GM08714 (cell line): ENCODE measurements at regions not wholly inside any gene's neighbourhood (a gene's known extent, or its start where the extent isn't known, plus 50 kb on each side); places are given as distances from the start of the nearest gene placed in this dataset.

Experiments
- H3K4me3 ChIP-seq: fragments of 200-500 bp; sonication (Bioruptor generic); 2 replicates; pipeline ENCODE4 v1.5.1; 2014; ENCODE audit warnings: mild to moderate bottlenecking, low read length, inconsistent platforms
- ZNF274 ChIP-seq: IDR thresholded peaks from 2 replicates; pipeline ENCODE4 v1.6.1; 2012; ENCODE audit warnings: mild to moderate bottlenecking, low read depth, low read length

DNA sequence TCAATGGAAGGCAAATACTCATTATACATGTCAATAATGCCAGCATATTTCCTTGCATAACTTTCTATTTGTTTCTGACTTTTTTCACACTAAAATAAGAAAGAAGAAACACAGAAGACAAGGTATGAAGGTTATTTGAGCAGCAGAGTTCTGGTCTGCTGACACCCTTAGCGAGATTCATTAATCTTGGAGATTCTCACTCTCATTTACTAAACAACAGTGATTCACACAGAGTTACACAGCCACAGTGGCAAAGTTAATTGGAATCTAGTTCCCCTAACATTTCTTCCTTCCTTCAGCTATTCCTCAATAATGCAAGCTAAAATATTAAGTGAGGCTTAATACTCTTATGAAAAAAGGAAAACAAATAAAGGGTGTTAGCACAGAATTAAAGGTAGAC is 1044.0 kb downstream of the IGSF11 start:
- no peak for TF ChIP-seq ZNF274

DNA sequence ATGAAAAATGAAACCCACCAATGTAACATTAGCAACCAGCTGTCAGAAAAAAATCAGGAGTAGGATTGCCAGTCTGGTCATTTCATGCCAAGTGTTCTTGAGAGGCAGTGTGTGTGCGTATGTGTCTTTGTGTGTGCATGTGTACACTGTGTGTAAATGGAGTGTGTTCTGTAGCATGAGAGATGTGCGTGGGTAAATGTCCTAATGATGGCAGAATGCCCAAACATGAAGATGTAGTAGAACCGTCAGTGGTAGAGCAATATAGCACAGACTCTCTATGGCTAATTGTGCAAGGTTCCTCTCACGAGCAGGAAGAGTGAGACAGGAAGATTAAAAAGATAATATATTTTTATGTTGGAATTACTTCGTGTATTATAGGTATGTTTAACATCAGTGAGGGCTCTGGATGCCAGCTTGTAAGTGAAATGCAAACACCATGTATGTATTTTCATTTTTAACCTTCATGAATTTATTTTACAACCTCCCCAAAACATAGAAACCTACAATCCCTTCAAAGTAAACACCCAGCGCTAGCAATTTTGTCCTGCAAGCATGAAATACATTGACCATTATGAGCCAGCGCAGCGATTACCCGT is 1038.7 kb downstream of the IGSF11 start:
- TF ChIP-seq ZNF274, result no peak
- no peak overlapping the region for H3K4me3 ChIP-seq

More for the DNA sequence above, 1044.0 kb downstream of the IGSF11 start:
- H3K4me3 ChIP-seq, result no peak overlapping the region

DNA sequence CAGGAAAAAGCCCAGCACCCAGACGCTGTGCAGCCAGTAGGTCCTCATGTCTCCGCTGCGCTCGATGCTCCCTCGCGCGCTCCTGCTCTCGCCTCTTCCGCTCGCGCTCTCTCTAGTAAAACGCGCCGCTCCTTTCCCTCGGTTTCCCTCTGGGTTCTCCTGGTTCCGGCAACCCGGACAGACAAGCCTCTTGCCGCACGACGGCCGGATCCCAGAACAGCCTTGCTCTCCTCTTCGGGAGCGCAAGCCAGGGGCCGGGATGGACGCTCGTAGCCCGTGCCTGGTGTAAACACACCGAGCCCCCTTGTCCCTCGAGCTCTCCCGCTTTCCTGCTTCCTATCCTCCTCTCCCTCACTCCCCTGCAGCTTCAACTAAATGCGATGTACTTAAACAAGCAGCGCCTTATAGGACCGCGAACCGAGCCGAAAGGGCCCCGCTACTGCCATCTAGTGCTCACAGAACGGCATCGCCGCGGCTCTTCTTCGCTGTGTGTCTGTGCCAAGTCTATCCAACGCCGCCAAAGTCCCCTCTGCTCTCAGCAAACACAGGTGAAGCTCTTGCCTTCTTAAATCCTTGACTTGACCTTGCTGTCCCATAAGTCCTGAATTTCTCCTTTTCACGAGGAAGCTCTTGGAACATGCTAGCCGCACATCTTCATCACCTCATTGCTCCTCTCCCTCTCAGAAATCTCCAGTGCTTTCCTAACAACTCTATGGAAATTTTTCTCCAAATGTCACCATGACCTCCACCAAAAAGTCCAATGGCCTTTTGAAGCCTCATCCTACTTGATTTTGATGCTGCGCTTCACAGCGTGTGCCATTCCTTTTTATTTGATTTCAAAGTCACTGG is 1037.2 kb downstream of the IGSF11 start:
- H3K4me3 ChIP-seq, result no peak overlapping the region
- no peak for TF ChIP-seq ZNF274

DNA sequence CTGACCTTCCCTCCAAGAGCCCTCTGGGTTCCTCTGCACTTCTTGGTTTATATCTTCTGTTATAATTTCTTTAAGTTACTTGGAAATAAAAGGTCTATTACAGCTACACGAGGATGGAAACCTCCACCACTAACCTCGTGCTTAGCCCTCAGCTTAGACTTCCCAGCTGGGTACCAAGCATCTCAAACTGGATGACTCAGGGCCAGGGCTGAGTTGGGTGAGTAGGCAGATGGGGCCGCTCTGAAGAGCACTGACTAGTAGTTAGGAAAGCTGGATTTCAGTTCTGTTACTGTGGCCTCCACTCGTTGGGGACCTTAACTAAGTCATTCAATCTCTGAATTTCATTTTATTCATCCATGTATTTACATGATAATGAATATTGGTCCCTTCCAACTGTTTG is 1036.6 kb downstream of the IGSF11 start:
- no peak for TF ChIP-seq ZNF274
- H3K4me3 ChIP-seq, result no peak overlapping the region

DNA sequence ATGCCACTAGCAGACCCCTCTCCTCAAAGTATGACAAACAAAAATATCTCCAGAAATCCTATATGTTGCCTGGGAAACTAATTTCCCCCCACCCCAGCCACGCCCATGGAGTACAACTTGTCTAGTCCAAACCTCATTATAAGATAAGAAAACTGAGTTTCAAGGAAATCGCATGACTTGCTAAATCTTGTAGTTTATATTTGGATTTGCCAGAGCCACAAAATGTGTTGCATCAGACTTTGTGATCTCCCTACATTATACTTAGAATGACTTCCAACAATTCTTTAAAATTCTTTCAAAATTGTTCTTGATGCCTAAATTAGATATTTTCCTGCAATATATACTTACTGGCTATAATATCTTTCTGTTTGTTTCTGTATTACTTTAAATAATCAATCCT is 1034.4 kb downstream of the IGSF11 start:
- no peak overlapping the region for H3K4me3 ChIP-seq
- no peak for TF ChIP-seq ZNF274

DNA sequence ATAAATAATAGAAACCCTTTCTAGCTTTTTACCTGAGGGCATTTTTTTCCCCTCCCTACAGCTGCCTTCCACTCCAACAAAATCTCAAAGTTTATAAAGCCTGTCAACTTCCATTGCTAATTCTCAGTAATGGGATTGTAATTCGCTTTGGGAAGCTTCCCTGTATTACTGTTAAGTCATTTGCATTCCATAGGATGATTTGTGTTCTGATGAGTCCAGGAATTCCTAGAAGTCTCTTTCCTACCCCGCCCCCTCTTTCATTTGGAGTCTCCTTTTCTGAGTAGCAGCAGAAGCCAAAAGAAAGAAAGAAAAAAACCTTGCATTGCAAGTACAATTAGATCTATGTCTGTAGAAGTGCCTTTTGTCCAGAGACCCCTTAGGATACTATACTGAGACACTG is 1033.3 kb downstream of the IGSF11 start:
- TF ChIP-seq ZNF274, result no peak
- no peak overlapping the region for H3K4me3 ChIP-seq

DNA sequence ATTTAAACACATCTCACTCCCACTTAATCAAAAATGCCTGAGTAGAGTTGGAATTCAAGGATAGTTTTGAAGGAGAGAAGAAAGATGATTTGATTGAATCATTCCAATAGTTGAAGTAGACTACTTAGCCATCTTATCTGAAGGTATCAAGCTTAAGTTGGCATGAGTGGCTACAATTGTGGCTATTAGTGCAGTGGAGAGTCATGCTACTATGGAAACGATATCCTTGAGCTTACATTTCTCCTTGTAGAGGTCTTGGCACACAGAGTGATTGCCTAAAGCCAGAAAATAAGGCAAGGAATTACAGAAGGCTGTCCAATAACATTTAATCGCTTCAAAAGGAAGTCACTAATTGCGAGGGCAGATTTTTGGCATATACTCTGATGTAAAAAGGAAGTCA is 1022.7 kb downstream of the IGSF11 start:
- no peak for TF ChIP-seq ZNF274
- no peak overlapping the region for H3K4me3 ChIP-seq

DNA sequence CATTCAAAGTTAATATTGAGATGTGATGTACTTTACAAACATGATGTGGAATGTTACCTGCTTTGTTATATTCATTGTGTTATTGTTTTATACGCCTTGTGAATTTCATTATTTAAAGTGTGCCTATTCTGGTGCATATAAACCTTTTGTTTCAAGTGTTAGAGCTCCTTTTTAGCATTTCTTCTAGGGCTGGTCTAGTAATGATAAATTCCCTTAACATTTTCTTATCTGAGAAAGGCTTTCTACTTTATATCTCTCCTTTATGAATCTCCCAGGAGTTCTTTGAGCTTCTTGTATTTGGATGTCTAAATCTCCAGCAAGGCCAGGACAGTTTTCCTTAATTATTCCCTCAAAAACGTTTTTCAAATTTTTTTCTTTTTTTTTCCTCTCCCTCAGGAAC is 1005.6 kb downstream of the IGSF11 start:
- TF ChIP-seq ZNF274, result no peak

DNA sequence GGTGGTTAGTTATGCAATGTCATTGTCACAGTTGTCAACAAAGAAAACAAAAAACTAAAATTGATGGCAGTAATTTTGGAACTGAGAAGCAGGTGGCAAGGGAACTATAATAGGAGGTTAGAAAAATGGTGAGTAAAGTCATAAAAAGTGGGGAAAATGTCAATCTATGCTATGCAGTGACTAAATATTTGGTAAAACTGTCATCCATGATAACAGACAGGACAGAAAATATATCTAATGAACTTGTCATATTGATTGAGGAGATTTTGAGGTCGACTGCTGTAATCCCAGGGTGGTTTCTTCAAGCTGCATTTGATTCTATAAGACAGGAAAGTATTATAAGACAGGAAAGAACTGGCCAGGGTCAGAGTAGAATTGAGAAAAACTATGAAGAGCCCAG is 998.4 kb downstream of the IGSF11 start:
- no peak for TF ChIP-seq ZNF274
- no peak overlapping the region for H3K4me3 ChIP-seq

More for the DNA sequence above, 1005.6 kb downstream of the IGSF11 start:
- H3K4me3 ChIP-seq, result no peak overlapping the region

DNA sequence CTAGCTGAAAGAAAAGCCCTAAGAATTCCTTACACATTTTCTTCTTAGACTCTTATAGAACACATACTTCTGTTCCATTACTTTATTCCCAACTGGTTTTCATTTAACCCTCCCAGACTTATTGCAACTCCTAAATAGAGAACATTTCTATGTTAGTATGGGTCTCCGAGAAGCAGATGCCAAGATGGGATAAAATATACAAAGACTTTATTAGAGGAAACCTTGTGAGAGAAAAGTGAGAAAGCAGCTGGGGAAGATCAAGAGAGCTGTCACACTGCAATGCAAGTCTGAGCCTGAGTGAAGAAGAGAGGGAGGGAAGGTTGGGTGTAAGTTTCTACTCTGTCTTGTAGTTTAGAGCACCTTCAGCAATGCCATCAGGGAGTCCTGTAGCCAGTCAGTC is 979.3 kb downstream of the IGSF11 start:
- TF ChIP-seq ZNF274, result no peak
- H3K4me3 ChIP-seq, result no peak overlapping the region

DNA sequence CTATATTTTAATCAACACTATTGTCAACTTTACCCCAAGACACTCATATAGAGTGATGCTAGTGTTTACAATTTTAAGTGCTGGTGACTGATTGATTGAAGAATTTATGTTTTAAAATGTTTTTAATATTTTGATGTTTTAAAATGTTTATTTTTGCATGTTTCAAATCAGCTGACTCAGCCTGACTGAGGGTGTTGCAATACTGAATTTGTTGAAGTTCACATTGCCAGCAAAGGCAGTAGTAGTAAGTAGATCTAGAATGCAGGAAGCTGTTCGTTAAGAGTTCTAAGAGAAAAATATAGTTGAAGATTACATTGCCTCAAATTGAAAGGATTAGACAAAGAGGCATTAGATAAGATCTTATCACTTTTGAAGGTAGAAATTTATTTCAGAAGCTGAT is 977.6 kb downstream of the IGSF11 start:
- no peak for TF ChIP-seq ZNF274
- no peak overlapping the region for H3K4me3 ChIP-seq

DNA sequence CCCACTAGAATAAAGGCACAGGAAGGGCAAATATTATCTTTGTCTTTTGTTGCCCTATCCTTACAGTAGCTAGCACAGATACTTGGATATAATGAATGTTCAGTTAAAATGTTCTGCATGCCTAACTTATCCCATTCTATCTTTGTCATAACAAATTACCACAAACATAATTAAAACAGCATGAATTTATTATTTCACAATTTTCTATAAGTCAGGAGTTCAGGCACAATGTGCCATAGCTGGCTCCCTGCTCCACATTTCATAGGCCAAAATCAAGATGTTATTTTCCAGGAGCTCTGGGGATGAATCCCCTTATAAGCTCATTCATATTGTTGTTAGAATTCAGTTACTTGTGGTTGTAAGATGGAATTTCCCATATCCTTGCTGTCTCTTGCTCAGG is 975.5 kb downstream of the IGSF11 start:
- no peak for TF ChIP-seq ZNF274
- H3K4me3 ChIP-seq, result no peak overlapping the region

DNA sequence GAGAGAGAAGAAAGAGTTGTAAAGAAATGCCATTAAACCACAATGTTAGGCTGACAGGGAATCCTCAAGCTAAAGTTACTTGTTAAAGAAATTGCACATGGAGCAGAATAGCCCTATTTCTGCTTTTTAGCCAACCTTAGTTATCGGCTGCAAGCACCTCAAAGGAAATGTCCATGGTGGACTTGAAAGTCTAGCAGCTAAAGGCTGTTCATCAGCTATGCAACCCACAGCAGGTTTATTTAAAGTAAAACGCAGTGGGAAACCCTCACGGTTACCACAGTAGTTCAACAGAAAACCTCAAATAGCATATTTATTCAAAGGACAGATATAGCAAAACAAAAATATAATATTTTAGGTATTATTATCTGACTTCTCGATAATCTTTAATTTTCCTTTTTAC is 967.2 kb downstream of the IGSF11 start:
- H3K4me3 ChIP-seq, result no peak overlapping the region
- TF ChIP-seq ZNF274, result no peak

DNA sequence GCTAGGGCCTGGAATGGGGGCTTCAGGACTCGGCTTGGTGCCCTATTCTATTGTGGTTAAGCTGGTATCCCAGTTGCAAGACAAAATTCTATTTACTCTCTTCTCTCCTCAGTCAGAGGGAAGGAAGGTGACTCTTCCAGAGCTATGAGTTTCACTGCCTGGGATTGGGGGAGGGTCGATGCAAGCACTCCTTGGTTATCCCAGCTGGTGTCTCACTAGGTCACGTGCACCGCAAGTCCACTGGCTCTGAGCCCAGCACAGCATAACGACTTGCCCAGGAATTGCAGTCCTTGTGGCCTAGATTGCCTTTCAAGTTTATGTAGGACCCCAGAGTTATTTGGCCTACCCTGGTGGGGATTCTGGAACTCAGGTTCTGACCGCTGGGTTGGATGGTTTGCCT is 958.8 kb downstream of the IGSF11 start:
- TF ChIP-seq ZNF274, result no peak

DNA sequence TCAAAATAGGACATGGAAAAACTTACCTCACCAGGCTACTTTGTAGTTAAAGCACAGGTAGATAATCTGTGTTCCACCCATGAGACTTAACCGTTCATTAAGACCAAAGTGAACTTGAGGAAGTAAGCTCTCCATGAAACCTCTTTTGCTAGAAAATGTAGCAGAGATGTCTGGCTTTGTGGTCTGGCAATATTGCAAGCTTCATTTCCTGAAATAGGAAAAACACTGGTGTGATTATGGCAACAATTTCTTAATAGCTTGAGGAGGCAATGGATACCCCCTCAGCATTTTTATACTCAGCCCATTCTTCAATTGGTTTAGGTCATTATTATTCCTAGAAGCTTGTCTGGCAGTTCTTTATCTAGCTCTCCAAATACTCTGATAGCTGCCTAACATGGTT is 957.3 kb downstream of the IGSF11 start:
- no peak for TF ChIP-seq ZNF274

More for the DNA sequence above, 958.8 kb downstream of the IGSF11 start:
- H3K4me3 ChIP-seq, result no peak overlapping the region

More for the DNA sequence above, 957.3 kb downstream of the IGSF11 start:
- no peak overlapping the region for H3K4me3 ChIP-seq
